C4-2B (cell line): ENCODE measurements at regions not wholly inside any gene's neighbourhood (a gene's known extent, or its start where the extent isn't known, plus 50 kb on each side); places are given as distances from the start of the nearest gene placed in this dataset.

ENCODE experiments used
- ZFX ChIP-seq: fragments of 450-650 bp; IDR thresholded peaks from 2 replicates; pipeline ENCODE4 v1.6.1; 2017
- TF ChIP-seq, protein P1 (sequence below): fragments of 450-650 bp; conservative IDR thresholded peaks from 2 replicates; pipeline ENCODE4 v1.5.1; 2017; ENCODE audit warnings: mild to moderate bottlenecking

DNA sequence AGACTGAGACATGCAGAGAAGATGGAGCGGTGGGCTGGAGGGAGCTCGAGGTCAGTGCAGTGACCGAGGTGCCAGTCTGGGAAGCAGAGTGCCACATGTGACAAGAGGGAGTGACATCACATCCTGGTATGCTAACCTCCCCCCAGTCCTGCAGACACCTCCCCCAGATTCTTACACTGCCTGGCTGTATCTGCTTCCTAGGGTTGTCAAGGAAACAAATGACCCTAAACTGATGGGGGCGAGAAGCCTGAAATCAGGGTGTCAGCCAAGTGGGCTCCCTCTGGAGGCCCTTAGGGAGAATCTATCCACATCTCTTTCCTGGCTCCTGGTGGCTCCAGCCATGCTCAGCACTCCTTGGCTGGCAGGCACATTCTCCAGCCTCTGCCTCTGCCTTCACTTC, 316.1 kb upstream of the ZMIZ1 start:
- TF ChIP-seq, protein P1, sequence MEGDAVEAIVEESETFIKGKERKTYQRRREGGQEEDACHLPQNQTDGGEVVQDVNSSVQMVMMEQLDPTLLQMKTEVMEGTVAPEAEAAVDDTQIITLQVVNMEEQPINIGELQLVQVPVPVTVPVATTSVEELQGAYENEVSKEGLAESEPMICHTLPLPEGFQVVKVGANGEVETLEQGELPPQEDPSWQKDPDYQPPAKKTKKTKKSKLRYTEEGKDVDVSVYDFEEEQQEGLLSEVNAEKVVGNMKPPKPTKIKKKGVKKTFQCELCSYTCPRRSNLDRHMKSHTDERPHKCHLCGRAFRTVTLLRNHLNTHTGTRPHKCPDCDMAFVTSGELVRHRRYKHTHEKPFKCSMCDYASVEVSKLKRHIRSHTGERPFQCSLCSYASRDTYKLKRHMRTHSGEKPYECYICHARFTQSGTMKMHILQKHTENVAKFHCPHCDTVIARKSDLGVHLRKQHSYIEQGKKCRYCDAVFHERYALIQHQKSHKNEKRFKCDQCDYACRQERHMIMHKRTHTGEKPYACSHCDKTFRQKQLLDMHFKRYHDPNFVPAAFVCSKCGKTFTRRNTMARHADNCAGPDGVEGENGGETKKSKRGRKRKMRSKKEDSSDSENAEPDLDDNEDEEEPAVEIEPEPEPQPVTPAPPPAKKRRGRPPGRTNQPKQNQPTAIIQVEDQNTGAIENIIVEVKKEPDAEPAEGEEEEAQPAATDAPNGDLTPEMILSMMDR, result no peak
- no peak for TF ChIP-seq ZFX
